ENCODE measurements at regions not wholly inside any gene's neighbourhood (a gene's known extent, or its start where the extent isn't known, plus 50 kb on each side); places are given as distances from the start of the nearest gene placed in this dataset.
"Not testable (repeated sequence)": the region's sequence is repeated elsewhere in the genome, so short reads cannot be mapped to it uniquely, and the experiment has no call there.

GRCh38 chr15:25094519-25094918 lies 139.7 kb downstream of the SNRPN start:
- WGBS = 93% methylated on average over 5 of the region's 5 CpGs
- no peak for TF ChIP-seq POLR2A (IDR thresholded peaks at IDR 0.05)
- no peak for TF ChIP-seq POLR2AphosphoS5 (IDR thresholded peaks at IDR 0.05)
- no peak for TF ChIP-seq CTCF (IDR thresholded peaks at IDR 0.05)

DNA sequence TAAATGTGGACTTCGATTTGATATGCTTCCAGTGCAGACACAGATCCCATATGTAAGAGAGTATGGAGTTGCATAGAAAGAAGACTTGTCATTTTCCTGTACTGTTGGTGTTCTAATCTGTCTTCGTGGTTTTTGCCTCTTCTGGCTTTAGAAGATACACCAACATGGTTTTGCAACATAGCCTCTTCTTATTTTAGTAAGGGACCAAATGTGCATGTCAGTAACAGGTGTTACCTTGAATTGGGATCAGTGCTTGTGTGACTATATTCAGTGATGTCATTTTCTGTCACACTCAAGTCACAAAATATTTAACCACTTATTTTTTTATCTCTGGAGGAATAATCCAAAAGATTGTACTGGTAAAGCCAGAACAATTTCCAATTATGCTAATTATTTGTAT lies 140.4 kb downstream of the SNRPN start:
- Histone ChIP-seq H3K27ac (no peak overlapping the region), H3K27me3 (replicated peaks; ENCODE audit: insufficient read depth) (no peaks in the 10 kb centered on the region), H3K9me3 (no peaks in the 10 kb centered on the region), H3K4me3 (no peak overlapping the region), H3K36me3 (peaks cover 4 to 5% of the 10 kb centered on the region in 2 donors), H3K4me1 (replicated peaks) (no peaks in the 10 kb centered on the region)
- 57% methylated on average over 2 of the region's 2 CpGs for WGBS
- no peak for TF ChIP-seq POLR2A (IDR thresholded peaks at IDR 0.05)
- TF ChIP-seq CTCF (IDR thresholded peaks at IDR 0.05) = no peak
- TF ChIP-seq POLR2AphosphoS5 (IDR thresholded peaks at IDR 0.05) = no peak
- DNase-seq (ENCODE audit: low spot score) = no peak
- intact Hi-C loops (cut with DNase I) = no loop called here

More at GRCh38 chr15:25094519-25094918, 139.7 kb downstream of the SNRPN start:
- Histone ChIP-seq H3K36me3 (peaks cover 6 to 8% of the 10 kb centered on the region in 2 donors), H3K9me3 (no peaks in the 10 kb centered on the region), H3K4me3 (no peak overlapping the region), H3K27ac (no peak overlapping the region), H3K4me1 (replicated peaks) (no peaks in the 10 kb centered on the region), H3K27me3 (replicated peaks; ENCODE audit: insufficient read depth) (no peaks in the 10 kb centered on the region)
- intact Hi-C loops (cut with DNase I) = no loop called here
- no peak for DNase-seq (ENCODE audit: low spot score)

DNA sequence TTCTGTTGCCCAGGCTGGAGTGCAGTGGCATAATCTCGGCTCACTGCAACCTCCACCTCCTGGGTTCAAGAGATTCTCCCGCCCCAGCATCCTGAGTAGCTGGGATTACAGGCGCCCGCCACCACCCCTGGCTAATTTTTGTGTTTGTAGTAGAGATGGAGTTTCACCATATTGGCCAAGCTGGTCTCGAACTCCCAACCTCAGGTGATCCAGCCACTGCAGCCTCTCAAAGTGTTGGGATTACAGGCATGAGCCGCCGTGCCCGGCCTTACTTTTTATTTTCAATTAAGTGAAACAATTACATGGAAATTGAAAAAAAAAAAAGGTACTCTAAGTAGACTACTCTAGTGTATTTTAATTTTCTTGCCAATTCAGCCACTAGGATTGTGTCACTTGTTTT lies 145.2 kb downstream of the SNRPN start:
- H3K36me3 ChIP-seq; H3K4me3 ChIP-seq; H3K9me3 ChIP-seq; DNase-seq (ENCODE audit: low spot score); intact Hi-C loops (cut with DNase I); H3K4me1 ChIP-seq (replicated peaks); H3K27me3 ChIP-seq (replicated peaks; ENCODE audit: insufficient read depth); H3K27ac ChIP-seq: not testable (repeated sequence)
- 93% methylated on average over 8 of the region's 8 CpGs for WGBS

DNA sequence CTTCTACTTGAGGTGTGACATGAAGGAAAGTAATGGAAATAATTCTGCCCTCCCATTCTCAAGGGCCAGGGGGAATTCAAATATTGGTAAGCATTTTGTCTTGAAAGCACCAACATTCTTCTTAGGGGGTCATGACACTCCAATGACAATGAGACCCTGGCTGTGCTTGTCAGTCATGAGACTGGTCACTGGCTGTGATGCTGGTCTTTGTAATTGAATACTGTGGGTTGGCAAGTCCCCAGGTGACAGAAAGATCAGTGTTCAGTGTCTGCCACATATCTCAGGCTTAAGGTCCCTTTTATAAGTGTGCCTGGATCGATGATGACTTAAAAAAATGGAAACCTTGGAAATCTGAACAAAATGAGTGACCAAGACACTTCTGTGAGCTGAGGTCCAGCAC lies 151.4 kb downstream of the SNRPN start:
- 91% methylated on average over 1 of the region's 1 CpG for WGBS
- intact Hi-C loops (cut with DNase I) = no loop called here
- Histone ChIP-seq H3K9me3 (no peaks in the 10 kb centered on the region), H3K36me3 (peaks cover 0 to 15% of the 10 kb centered on the region in 2 donors), H3K4me1 (replicated peaks) (no peaks in the 10 kb centered on the region), H3K27me3 (replicated peaks; ENCODE audit: insufficient read depth) (no peaks in the 10 kb centered on the region), H3K4me3 (no peak overlapping the region), H3K27ac (no peak overlapping the region)
- TF ChIP-seq POLR2A (IDR thresholded peaks at IDR 0.05) = no peak
- TF ChIP-seq CTCF (IDR thresholded peaks at IDR 0.05) = no peak
- TF ChIP-seq POLR2AphosphoS5 (IDR thresholded peaks at IDR 0.05) = no peak
- no peak for DNase-seq (ENCODE audit: low spot score)

GRCh38 chr15:25133804-25134203 lies 179.0 kb downstream of the SNRPN start:
- Histone ChIP-seq H3K36me3 (no peaks in the 10 kb centered on the region), H3K27me3 (replicated peaks; ENCODE audit: insufficient read depth) (no peaks in the 10 kb centered on the region), H3K9me3 (no peaks in the 10 kb centered on the region), H3K4me1 (replicated peaks) (no peaks in the 10 kb centered on the region), H3K4me3 (no peak overlapping the region), H3K27ac (no peak overlapping the region)
- WGBS = 62% methylated on average over 2 of the region's 2 CpGs
- no peak for DNase-seq (ENCODE audit: low spot score)
- TF ChIP-seq POLR2AphosphoS5 (IDR thresholded peaks at IDR 0.05) = no peak
- intact Hi-C loops (cut with DNase I) = no loop called here

DNA sequence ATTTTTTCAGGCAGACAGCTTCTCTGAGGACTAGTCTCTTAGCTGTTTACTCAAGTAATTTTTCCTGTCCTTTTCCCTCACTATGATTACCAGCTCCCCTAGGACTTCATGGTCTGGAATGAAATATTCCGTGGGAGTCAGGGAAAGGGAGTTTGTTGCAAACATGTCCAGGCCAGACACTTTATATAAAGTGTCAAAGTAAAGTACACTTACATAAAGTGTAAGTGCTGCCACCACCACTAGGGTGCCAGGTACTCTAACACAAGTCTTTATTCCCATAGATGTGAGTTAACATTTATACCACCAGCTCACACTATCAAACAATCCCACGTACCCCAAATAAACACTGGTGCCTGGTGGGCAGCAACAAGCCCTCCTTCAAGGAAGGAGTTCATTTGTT lies 179.8 kb downstream of the SNRPN start:
- H3K36me3 ChIP-seq = no peaks in the 10 kb centered on the region
- no peak overlapping the region for H3K27ac ChIP-seq
- H3K27me3 ChIP-seq (replicated peaks; ENCODE audit: insufficient read depth) = no peaks in the 10 kb centered on the region
- H3K9me3 ChIP-seq = no peaks in the 10 kb centered on the region
- H3K4me1 ChIP-seq (replicated peaks) = no peaks in the 10 kb centered on the region
- DNase-seq (ENCODE audit: low spot score) = no peak
- H3K4me3 ChIP-seq = no peak overlapping the region
- intact Hi-C loops (cut with DNase I) = no loop called here
- WGBS = 50% methylated on average over 2 of the region's 2 CpGs
- no peak for TF ChIP-seq CTCF (IDR thresholded peaks at IDR 0.05)
- TF ChIP-seq POLR2AphosphoS5 (IDR thresholded peaks at IDR 0.05) = no peak
- no peak for TF ChIP-seq POLR2A (IDR thresholded peaks at IDR 0.05)
